T-helper 22 cell (primary cell): ENCODE measurements at regions not wholly inside any gene's neighbourhood (a gene's known extent, or its start where the extent isn't known, plus 50 kb on each side); places are given as distances from the start of the nearest gene placed in this dataset.

Source experiments
- DNase-seq: peaks from one replicate; pipeline ENCODE4 v3.0.0-alpha.2; 2020; ENCODE audit warnings: low read depth

DNA sequence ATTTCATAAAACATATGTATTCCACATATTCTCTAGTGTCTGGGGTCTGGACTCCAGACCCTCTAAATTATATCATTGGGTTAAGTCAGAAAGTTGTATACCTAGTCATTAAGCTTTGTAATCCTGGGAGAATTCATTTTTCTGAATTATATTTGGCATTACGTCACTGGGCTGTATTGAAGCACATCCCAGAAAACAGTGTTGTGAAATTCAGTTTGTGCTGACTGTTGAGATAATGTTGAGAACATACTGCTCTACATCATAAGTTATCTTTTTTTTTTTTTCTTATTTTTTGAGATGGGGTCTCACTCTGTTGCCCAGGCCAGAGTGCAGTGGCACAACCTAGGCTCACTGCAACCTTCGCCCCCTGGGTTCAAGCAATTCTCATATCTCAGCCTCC is 153.1 kb upstream of the STT3B start:
- DNase-seq, result no peak

DNA sequence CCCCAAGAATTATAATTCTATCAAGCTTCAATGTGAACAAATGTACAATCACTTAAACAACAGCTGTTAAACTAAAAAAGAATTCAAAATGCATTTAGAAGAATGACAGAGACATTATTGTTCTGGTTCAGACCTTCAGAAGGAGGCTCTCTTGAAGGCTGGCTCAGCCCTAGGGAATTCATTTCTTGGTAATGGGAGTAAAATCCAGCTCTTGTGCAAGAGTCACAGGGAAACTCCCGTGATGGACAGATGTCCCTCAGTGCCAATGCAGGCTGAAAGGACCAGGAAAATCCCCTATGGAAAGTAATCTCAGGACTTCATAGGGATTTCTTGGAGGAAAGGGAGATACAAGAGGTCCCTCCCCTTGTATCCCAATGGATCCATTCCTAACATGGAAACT is 149.9 kb upstream of the STT3B start:
- DNase-seq, result no peak

GRCh38 chr3:31384117-31384516 is 148.6 kb upstream of the STT3B start:
- DNase-seq, result no peak

DNA sequence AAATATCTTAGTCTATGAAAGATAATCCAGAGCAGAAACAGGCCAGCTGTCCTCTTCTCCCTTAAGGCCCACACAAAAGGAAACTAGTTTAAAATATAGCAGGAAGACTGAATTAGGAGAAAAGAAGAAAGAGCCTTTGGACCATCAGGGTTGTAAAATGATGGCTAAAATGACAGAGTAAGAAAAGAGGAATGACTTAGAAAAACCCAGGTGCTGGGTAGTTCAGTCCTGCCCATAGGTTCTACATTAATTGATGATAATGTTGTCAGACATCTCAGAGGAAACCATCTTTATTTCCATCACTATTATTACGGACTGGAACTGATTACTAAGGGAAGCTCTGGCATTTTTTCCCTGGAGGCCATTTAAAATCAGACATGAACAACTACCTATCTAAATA is 142.8 kb upstream of the STT3B start:
- no peak for DNase-seq

DNA sequence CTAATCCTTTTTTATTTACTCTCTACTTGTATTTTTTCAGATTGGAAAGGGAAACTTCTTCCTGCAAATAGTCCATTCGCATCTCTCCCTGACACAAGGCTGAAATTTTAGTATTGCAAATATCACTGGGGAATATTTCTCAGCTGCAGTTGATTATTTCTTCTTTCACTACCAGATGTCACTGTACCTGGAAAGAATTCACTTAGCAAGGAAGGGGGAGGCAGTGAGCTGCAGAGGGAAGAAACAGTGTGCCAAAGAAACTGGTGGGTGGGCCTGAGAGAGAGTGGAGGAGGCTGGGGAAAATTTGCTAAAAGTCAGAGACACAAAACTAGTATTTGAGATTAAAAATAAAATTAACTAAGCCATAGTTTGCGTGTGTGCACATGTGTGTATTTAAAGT is 142.3 kb upstream of the STT3B start:
- no peak for DNase-seq

- DNase-seq, result no peak
These were observed 141.6 kb upstream of the STT3B start for GRCh38 chr3:31391150-31391549.

DNA sequence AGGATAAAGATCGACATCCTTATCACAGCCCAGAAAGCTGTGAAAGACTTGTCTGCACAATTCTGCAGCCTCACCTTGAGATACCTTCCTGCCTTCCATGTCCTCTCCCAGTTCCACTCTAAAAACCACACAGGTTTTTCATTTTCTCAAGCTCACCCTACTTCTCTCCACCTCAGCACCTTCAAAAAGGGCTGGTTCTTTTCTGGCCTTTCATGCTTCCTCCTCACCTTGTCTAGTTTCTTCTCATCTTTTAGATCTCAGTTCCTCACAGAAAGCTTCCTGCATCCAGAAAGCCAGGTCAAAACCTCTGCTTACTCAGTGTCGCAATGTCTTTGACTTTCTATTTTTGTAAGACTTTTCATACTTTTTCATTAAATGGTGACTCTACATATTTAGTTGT is 140.2 kb upstream of the STT3B start:
- DNase-seq, result no peak

DNA sequence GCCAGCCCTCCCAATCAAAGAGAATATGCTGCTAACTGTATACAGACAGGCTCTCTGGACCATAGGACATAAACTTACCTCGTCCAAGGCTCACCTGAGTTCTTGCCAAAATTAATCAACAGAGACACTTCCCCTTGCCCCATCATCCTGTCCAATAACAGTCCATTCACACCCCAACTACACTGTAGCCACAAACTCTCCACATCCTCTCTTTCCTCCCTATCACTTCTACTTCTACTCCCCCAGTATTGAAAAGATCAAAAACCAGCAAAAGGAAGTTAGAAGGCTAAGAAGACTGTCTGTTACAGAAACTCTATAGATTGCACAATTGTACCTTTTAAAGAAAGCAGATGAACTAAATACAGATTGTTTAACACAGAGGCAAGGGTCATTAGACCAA is 133.5 kb upstream of the STT3B start:
- no peak for DNase-seq

DNA sequence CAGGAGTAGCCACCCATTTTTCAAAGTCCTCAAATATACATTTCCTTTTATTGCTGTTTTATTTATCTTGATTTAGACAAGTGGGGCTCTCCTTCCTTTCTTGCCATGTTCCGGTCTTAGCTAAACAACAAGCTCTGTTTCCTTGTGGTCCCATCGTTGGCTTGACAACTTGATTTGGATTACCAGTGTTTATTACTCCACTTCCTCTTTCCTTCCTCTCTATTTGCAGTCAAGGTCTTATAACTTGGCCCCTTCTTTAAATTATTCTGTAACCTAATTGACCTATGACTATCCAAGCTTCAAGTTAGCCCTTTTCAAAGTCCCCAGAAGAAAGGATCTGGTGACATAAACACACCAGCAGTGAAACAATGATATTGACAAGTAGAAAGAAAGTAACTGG is 130.6 kb upstream of the STT3B start:
- no peak for DNase-seq

DNA sequence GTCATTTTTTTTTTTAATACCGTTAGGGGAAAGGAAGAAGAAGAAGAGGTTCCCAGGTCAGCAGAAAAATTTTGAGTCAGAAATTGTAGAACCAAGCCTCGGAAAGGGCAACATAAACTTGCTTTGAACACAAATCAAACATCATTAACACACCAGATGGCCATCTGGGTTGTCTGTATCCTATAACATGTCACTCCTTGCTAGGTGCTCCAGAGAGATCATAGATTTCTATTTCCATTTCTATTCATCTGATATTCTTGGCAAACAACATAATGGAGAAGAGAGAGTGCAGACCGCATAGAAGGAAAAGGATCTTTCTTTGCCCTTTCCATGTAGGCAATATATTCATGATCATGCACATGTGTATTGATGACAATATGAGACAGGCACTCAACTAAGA is 129.5 kb upstream of the STT3B start:
- no peak for DNase-seq

DNA sequence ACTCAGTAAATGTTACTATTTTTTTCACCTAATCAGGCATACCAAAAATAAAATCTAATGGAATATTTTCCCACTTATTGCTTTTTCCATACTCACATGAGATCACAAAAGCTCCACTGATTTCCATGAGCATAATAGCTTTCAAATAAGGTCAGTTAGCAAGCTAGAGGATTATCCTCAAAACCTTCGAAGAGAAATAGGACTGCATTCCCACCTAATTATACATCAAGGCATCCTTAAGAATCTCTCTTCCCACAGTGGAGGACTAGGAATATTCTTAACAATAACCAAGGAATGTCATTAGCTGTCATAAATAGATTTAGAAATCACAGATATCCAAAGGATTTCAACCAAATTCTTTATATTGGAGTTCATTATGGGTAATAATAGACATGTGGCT is 127.9 kb upstream of the STT3B start:
- DNase-seq, result no peak

DNA sequence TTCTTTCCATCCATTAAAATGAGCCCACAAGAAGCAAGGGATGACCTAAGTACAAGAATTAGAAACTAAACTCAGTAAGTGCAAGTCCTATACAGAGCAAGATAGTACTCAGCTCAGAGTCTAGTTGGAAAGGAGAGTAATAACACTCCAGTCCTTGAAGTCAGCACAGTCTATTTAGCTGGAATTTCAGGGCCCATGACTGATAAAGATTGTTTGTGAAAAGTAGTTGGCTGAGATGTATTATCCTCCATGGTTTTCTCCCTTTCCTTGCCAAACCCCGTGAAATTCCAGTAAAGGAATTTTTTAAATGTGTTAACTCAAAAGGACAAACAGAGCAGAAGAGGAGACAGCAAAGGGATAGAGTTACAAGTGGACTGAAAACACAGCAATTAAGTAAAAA is 127.2 kb upstream of the STT3B start:
- DNase-seq, result no peak

GRCh38 chr3:31406896-31407295 is 125.8 kb upstream of the STT3B start:
- DNase-seq, result no peak

DNA sequence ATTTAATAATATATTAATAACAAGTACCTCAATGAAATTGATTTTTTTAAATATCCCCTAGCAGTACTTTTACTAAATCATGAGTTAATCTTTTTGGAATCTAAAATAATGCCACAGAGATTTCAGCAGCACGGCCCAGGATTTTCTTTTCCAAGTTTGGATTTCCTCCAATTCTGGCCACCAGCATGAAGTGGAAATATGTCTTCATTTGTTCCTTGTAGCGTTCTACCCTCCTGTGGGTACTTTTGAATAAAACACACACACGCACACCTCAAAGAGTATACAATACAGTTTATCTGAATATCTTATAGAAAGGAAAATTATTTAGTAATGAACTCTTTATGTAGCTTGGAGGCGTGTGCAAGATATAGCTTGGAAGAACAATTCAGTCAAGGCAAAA is 125.1 kb upstream of the STT3B start:
- DNase-seq, result no peak

- DNase-seq, result no peak
These were observed 124.0 kb upstream of the STT3B start for GRCh38 chr3:31408720-31409119.

- DNase-seq, result no peak
These were observed 123.3 kb upstream of the STT3B start for GRCh38 chr3:31409389-31409788.

- no peak for DNase-seq
These were observed 122.9 kb upstream of the STT3B start for GRCh38 chr3:31409866-31410265.

DNA sequence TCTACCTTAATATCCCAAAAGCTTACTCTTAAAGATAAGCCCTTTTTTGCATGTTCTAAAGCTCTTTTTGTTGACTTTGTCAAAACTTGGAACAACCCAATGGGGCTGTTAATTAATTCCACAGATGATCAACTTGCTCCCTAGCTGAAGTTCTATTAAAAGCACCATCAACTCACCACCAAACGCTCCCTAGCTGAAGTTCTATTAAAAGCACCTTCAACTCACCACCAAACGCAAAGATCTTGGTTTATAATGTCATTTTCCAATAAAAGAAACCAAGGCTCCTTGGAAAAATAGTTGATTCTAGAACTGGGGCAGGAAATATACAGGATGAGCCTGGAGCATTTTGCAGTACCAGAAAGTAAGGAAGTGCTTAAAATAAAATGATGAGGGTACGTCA is 122.3 kb upstream of the STT3B start:
- DNase-seq, result no peak

GRCh38 chr3:31412832-31413231 is 119.9 kb upstream of the STT3B start:
- DNase-seq, result no peak

- no peak for DNase-seq
These were observed 119.2 kb upstream of the STT3B start for GRCh38 chr3:31413515-31413914.

- no peak for DNase-seq
These were observed 115.7 kb upstream of the STT3B start for GRCh38 chr3:31416980-31417379.

DNA sequence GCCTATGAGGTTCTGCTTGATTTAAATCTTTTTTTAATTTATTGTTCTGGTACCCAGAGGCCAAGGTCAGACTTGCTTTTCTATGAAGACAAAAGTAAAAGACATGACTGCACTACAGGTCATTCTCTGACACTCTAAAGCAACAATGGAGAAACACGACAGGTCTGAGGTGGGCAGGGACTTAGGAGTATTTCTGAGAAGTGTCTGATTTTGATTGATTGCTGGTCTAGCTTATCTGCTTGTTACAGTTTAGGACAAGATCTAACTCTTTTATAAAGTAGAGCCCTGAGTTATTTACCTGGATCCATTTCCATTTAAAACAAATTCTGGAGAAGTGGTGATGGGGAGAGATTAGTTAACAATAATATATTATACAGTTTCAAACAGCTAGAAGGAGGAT is 115.2 kb upstream of the STT3B start:
- no peak for DNase-seq

DNA sequence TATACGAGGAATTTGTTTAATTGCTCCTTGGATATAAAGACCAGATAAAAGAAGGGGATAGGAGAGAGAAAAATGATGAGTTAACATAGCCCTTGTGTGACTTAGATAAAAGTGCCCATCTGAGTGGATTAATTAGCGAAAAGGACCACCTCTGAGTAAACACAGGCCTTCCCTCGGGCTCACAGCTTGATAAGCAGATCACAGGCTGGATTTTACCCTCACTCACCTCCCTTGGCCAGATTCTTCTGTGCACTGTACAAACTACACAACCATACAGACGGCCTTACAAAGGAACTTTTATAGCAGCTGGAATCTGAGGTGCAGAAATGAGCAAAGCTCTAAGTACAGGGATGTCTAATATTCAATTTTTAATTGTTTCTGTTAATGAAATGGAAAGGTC is 112.4 kb upstream of the STT3B start:
- no peak for DNase-seq

DNA sequence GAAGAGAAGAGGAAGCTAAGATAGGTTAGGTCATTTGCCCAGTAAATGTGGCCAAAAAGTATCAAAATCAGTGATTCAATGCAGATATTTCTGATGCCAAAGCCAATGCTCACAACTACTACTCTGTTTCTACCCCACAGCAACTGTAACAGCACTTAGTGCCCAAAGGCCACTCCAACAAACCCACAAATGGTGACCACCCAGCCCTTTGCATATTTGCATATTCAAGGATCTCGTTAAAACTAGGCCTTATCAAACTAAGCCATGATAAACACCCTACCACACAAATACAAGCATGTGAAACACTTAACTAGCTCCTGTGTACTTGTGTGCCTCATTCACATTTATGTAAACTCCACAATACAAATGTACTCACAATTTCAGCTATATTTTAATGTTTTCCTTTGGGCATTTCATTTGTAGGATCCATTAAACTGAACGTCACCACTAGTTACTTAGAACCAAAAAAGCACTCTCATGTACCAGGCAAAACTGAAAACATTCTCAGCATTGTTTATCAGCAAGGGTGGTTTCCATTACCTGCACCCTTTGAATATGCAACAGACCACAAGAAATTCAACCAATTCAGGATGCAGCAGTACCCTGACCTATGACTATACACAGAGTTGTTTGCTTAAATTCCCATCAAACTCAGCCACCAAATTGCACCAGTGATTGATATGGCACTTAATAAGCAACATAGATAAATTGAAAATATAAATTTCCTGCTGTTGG is 111.2 kb upstream of the STT3B start:
- no peak for DNase-seq

DNA sequence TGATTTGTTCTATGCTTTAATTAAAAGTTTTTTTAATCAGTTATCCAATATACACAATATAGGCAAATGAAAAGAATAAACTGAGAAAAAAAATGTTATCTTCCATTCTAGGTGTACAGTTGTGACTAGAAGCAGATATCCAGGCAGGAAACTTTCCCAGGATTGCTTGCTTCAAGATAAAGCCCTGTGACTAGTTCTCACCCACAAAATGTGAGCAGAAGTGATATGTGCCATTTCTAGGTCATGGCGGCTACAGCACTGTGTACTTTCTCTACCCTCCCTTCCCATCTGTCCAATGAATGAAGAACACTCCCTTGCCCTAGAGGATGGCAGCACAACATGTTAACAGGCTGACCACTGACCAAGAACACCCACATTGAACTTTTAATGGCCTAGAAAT is 110.5 kb upstream of the STT3B start:
- no peak for DNase-seq
